Hepatocyte (in vitro differentiated cells): ENCODE measurements at regions not wholly inside any gene's neighbourhood (a gene's known extent, or its start where the extent isn't known, plus 50 kb on each side); places are given as distances from the start of the nearest gene placed in this dataset.
"Not testable (repeated sequence)": the region's sequence is repeated elsewhere in the genome, so short reads cannot be mapped to it uniquely, and the experiment has no call there.

Experiments
- DNase-seq: peaks from one replicate; pipeline ENCODE4 v3.0.0-alpha.2; 2016; ENCODE audit warnings: low spot score
- H2AFZ ChIP-seq: fragments of 200-600 bp; sonication (generic); 2 replicates; pipeline ENCODE4 v1.6.0; 2016; ENCODE audit warnings: antibody characterized with exemption, mild to moderate bottlenecking
- H3K27ac ChIP-seq: fragments of 200-600 bp; sonication (generic); 2 replicates; pipeline ENCODE4 v1.5.1; 2016; ENCODE audit warnings: mild to moderate bottlenecking
- H3K27me3 ChIP-seq: fragments of 200-600 bp; sonication (generic); 2 replicates; pipeline ENCODE4 v1.6.1; 2016
- H3K36me3 ChIP-seq: fragments of 200-600 bp; sonication (generic); replicated peaks from 2 replicates; pipeline ENCODE4 v1.5.1; 2016; ENCODE audit warnings: low read depth; ENCODE audit not compliant: insufficient read depth
- H3K4me1 ChIP-seq: fragments of 200-600 bp; sonication (generic); 2 replicates; pipeline ENCODE4 v1.5.1; 2016; ENCODE audit warnings: mild to moderate bottlenecking, moderate library complexity; ENCODE audit not compliant: insufficient read depth
- H3K4me2 ChIP-seq: fragments of 200-600 bp; sonication (generic); 2 replicates; pipeline ENCODE4 v1.6.0; 2016
- H3K4me3 ChIP-seq: fragments of 200-600 bp; sonication (generic); 2 replicates; pipeline ENCODE4 v1.5.1; 2016; ENCODE audit warnings: mild to moderate bottlenecking
- H3K79me2 ChIP-seq: fragments of 200-600 bp; sonication (generic); 2 replicates; pipeline ENCODE4 v1.6.0; 2017; ENCODE audit warnings: mild to moderate bottlenecking
- H3K9me2 ChIP-seq: fragments of 200-600 bp; sonication (generic); replicated peaks from 2 replicates; pipeline ENCODE4 v1.6.0; 2017; ENCODE audit warnings: mild to moderate bottlenecking; ENCODE audit not compliant: insufficient read depth
- H3K9me3 ChIP-seq: fragments of 200-600 bp; sonication (generic); 2 replicates; pipeline ENCODE4 v1.5.1; 2016; ENCODE audit warnings: low read depth, mild to moderate bottlenecking
- H4K20me1 ChIP-seq: fragments of 200-600 bp; sonication (generic); 2 replicates; pipeline ENCODE4 v1.6.0; 2016; ENCODE audit warnings: mild to moderate bottlenecking; ENCODE audit not compliant: insufficient read depth, poor library complexity, severe bottlenecking
- CTCF ChIP-seq: fragments of 200-600 bp; sonication (generic); IDR thresholded peaks from 2 replicates; pipeline ENCODE4 v1.5.1; 2016; ENCODE audit warnings: antibody characterized with exemption, mild to moderate bottlenecking; ENCODE audit not compliant: poor library complexity
- EZH2 ChIP-seq: fragments of 200-600 bp; sonication (generic); IDR thresholded peaks from 2 replicates; pipeline ENCODE4 v1.6.1; 2016; ENCODE audit warnings: antibody characterized with exemption, mild to moderate bottlenecking, borderline replicate concordance
- EZH2phosphoT487 ChIP-seq: fragments of 200-600 bp; sonication (generic); IDR thresholded peaks from one replicate; pipeline ENCODE4 v1.6.1; 2018; ENCODE audit warnings: antibody characterized with exemption, mild to moderate bottlenecking, low read depth, moderate library complexity; ENCODE audit not compliant: unreplicated experiment, severe bottlenecking
- WGBS: methylation state at CpG from one replicate; pipeline ENCODE4 v1.1.6; 2016; ENCODE audit warnings: low lambda C conversion rate; ENCODE audit errors: missing lambda C conversion rate; 5-methylcytosine and 5-hydroxymethylcytosine counted together

- H3K4me2 ChIP-seq, H3K27me3 ChIP-seq, H3K36me3 ChIP-seq, H2AFZ ChIP-seq, H3K9me2 ChIP-seq, H3K4me3 ChIP-seq, H3K4me1 ChIP-seq, H3K9me3 ChIP-seq, H3K27ac ChIP-seq: not testable (repeated sequence)
- DNase-seq = peak; percentile 2
- Histone ChIP-seq H3K79me2 (peaks cover 87% of the 10 kb centered on the region), H4K20me1 (peaks cover 69% of the 10 kb centered on the region)
- 96% methylated on average over 12 of the region's 12 CpGs for WGBS
Measured at GRCh38 chr17:30722114-30722780, 102.2 kb downstream of the CRLF3 start.

GRCh38 chr17:30720971-30721370 lies 103.5 kb downstream of the CRLF3 start:
- 91% methylated on average over 5 of the region's 5 CpGs for WGBS
- H3K9me3 ChIP-seq, H3K9me2 ChIP-seq, H3K4me1 ChIP-seq, DNase-seq, H2AFZ ChIP-seq, H3K27ac ChIP-seq, H3K4me2 ChIP-seq, H3K27me3 ChIP-seq, H3K36me3 ChIP-seq, H3K4me3 ChIP-seq: not testable (repeated sequence)
- H3K79me2 ChIP-seq = peaks cover 89% of the 10 kb centered on the region
- peaks cover 81% of the 10 kb centered on the region for H4K20me1 ChIP-seq

- TF ChIP-seq EZH2phosphoT487 (no peak), CTCF (no peak), EZH2 (no peak)
- Histone ChIP-seq H3K36me3 (no peaks in the 10 kb centered on the region), H3K4me3 (no peak overlapping the region), H3K4me2 (no peak overlapping the region), H3K9me2 (no peaks in the 10 kb centered on the region), H4K20me1 (peaks cover 83% of the 10 kb centered on the region), H3K27me3 (no peaks in the 10 kb centered on the region), H2AFZ (no peak overlapping the region), H3K79me2 (peaks cover 89% of the 10 kb centered on the region), H3K9me3 (no peaks in the 10 kb centered on the region), H3K27ac (no peak overlapping the region), H3K4me1 (no peaks in the 10 kb centered on the region)
- DNase-seq = no peak
- WGBS = 98% methylated on average over 12 of the region's 14 CpGs
Measured at GRCh38 chr17:30720013-30720471, 104.5 kb downstream of the CRLF3 start.

GRCh38 chr17:30719131-30719973 lies 105.1 kb downstream of the CRLF3 start:
- WGBS = 85% methylated on average over 22 of the region's 22 CpGs
- not testable (repeated sequence) for H3K27me3 ChIP-seq, H3K4me2 ChIP-seq, H3K4me3 ChIP-seq, H3K27ac ChIP-seq, H3K9me2 ChIP-seq, H3K9me3 ChIP-seq, H3K36me3 ChIP-seq, H3K4me1 ChIP-seq, H2AFZ ChIP-seq
- TF ChIP-seq CTCF = peak; percentile 65
- Histone ChIP-seq H4K20me1 (peaks cover 88% of the 10 kb centered on the region), H3K79me2 (peaks cover 95% of the 10 kb centered on the region)
- DNase-seq = peak; percentile 78

GRCh38 chr17:30718691-30719090 lies 105.8 kb downstream of the CRLF3 start:
- not testable (repeated sequence) for H3K27ac ChIP-seq, H3K9me2 ChIP-seq, H2AFZ ChIP-seq, H3K4me1 ChIP-seq, H3K36me3 ChIP-seq, H3K9me3 ChIP-seq, DNase-seq, H3K27me3 ChIP-seq, H3K4me3 ChIP-seq, H3K4me2 ChIP-seq
- Histone ChIP-seq H4K20me1 (peaks cover 87% of the 10 kb centered on the region), H3K79me2 (peaks cover 97% of the 10 kb centered on the region)
- WGBS = 94% methylated on average over 8 of the region's 8 CpGs

- peaks cover 87% of the 10 kb centered on the region for H4K20me1 ChIP-seq
- H3K79me2 ChIP-seq = peaks cover 97% of the 10 kb centered on the region
Measured at GRCh38 chr17:30718099-30718447, 106.4 kb downstream of the CRLF3 start.

More at GRCh38 chr17:30718099-30718447, 106.4 kb downstream of the CRLF3 start:
- H3K36me3 ChIP-seq, H3K9me3 ChIP-seq, H2AFZ ChIP-seq, H3K4me1 ChIP-seq, H3K27me3 ChIP-seq, H3K4me3 ChIP-seq, H3K27ac ChIP-seq, H3K9me2 ChIP-seq, H3K4me2 ChIP-seq, DNase-seq: not testable (repeated sequence)
- WGBS = 99% methylated on average over 5 of the region's 6 CpGs
